AG09309 (cell line): ENCODE measurements at regions not wholly inside any gene's neighbourhood (a gene's known extent, or its start where the extent isn't known, plus 50 kb on each side); places are given as distances from the start of the nearest gene placed in this dataset.

Experiments used
- DNase-seq: peaks from one replicate; pipeline ENCODE4 v3.0.0-alpha.2; 2010; ENCODE audit warnings: low read depth
- H3K4me3 ChIP-seq: 2 replicates; pipeline ENCODE4 v1.5.1; 2011; ENCODE audit warnings: mild to moderate bottlenecking, low read depth, low read length, moderate library complexity; ENCODE audit not compliant: control insufficient read depth
- CTCF ChIP-seq: IDR thresholded peaks from 2 replicates; pipeline ENCODE4 v1.5.1; 2011; ENCODE audit warnings: mild to moderate bottlenecking, low read depth, low read length, inconsistent platforms; ENCODE audit not compliant: insufficient read depth, control insufficient read depth; ENCODE audit errors: missing control alignments

- H3K4me3 ChIP-seq, result no peak overlapping the region
- no peak for DNase-seq
- no peak for TF ChIP-seq CTCF
Measured at GRCh38 chr10:120012131-120012400, 119.5 kb downstream of the SEC23IP start.

GRCh38 chr10:120012566-120012965 is 120.0 kb downstream of the SEC23IP start:
- H3K4me3 ChIP-seq, result no peak overlapping the region
- no peak for DNase-seq
- no peak for TF ChIP-seq CTCF

GRCh38 chr10:120014031-120014430 is 121.5 kb downstream of the SEC23IP start:
- DNase-seq, result no peak
- H3K4me3 ChIP-seq, result no peak overlapping the region
- no peak for TF ChIP-seq CTCF

- DNase-seq, result no peak
- H3K4me3 ChIP-seq, result no peak overlapping the region
- no peak for TF ChIP-seq CTCF
Measured at GRCh38 chr10:120015064-120015463, 122.5 kb downstream of the SEC23IP start.

GRCh38 chr10:120016906-120017305 is 124.4 kb downstream of the SEC23IP start:
- no peak overlapping the region for H3K4me3 ChIP-seq
- TF ChIP-seq CTCF, result no peak
- DNase-seq, result no peak

- DNase-seq, result no peak
- TF ChIP-seq CTCF, result no peak
- no peak overlapping the region for H3K4me3 ChIP-seq
Measured at GRCh38 chr10:120017733-120018417, 125.3 kb downstream of the SEC23IP start.

GRCh38 chr10:120018695-120019094 is 126.2 kb downstream of the SEC23IP start:
- H3K4me3 ChIP-seq, result no peak overlapping the region
- DNase-seq, result no peak
- TF ChIP-seq CTCF, result no peak
